CD4-positive, CD25-positive, alpha-beta regulatory T cell (primary cell): ENCODE measurements at regions not wholly inside any gene's neighbourhood (a gene's known extent, or its start where the extent isn't known, plus 50 kb on each side); places are given as distances from the start of the nearest gene placed in this dataset.
A peak's percentile ranks its signal among the peaks of the same experiment; 100 is the strongest.

ENCODE experiments used
- ATAC-seq, 2 donors: fragments of 150-1000 bp; cut with Tn5 transposase; one replicate each; pipeline ENCODE4 v1.10.0; 2021; ENCODE audit warnings: low read depth in 2 of 2, moderate number of reproducible peaks in 2 of 2, moderate library complexity in 1 of 2
- DNase-seq, 3 donors: peaks; one replicate each; pipeline versions ENCODE4 v3.0.0 to v3.0.0-alpha.2; 2012 to 2022; ENCODE audit warnings: mixed read lengths in 1 of 3
- H3K27ac ChIP-seq: one replicate; pipeline ENCODE4 v1.7.0; 2013; ENCODE audit warnings: mild to moderate bottlenecking, low read length; ENCODE audit not compliant: insufficient read depth, poor library complexity, severe bottlenecking
- H3K27me3 ChIP-seq: one replicate; pipeline ENCODE4 v1.7.0; 2013; ENCODE audit warnings: low read length; ENCODE audit not compliant: control insufficient read depth, insufficient read depth
- H3K36me3 ChIP-seq: one replicate; pipeline ENCODE4 v1.7.0; 2013; ENCODE audit warnings: mild to moderate bottlenecking, low read length, moderate library complexity; ENCODE audit not compliant: control insufficient read depth, insufficient read depth
- H3K4me1 ChIP-seq: 2 replicates; pipeline ENCODE4 v1.7.0; 2013; ENCODE audit warnings: mild to moderate bottlenecking, low read length; ENCODE audit not compliant: insufficient read depth, control insufficient read depth, poor library complexity, severe bottlenecking
- H3K4me3 ChIP-seq: one replicate; pipeline ENCODE4 v1.7.0; 2013; ENCODE audit warnings: low read depth, mild to moderate bottlenecking, low read length, moderate library complexity
- H3K9me3 ChIP-seq, 2 experiments: 1 replicate in 1 of 2; 2 replicates in 1 of 2; pipeline ENCODE4 v1.7.0; 2013; ENCODE audit warnings: low read length in 2 of 2, mild to moderate bottlenecking in 1 of 2, moderate library complexity in 1 of 2; ENCODE audit not compliant: control insufficient read depth in 2 of 2
- H3K27ac Mint-ChIP-seq, 3 donors: one replicate each; pipeline ENCODE4 v1.8.0; 2020 to 2022; ENCODE audit warnings: mild to moderate bottlenecking in 3 of 3, mixed read lengths in 3 of 3, moderate library complexity in 2 of 3
- H3K27me3 Mint-ChIP-seq: one replicate; pipeline ENCODE4 v1.8.0; 2022; ENCODE audit warnings: mild to moderate bottlenecking, mixed read lengths
- H3K36me3 Mint-ChIP-seq: one replicate; pipeline ENCODE4 v1.8.0; 2020; ENCODE audit warnings: mixed read lengths
- H3K4me1 Mint-ChIP-seq, 4 donors: one replicate each; pipeline ENCODE4 v1.8.0; 2020 to 2022; ENCODE audit warnings: mixed read lengths in 4 of 4, mild to moderate bottlenecking in 1 of 4
- H3K4me3 Mint-ChIP-seq, 4 donors: one replicate each; pipeline ENCODE4 v1.8.0; 2020 to 2022; ENCODE audit warnings: mild to moderate bottlenecking in 4 of 4, mixed read lengths in 4 of 4, moderate library complexity in 3 of 4
- H3K9me3 Mint-ChIP-seq, 7 donors: one replicate each; pipeline ENCODE4 v1.8.0; 2020 to 2022; ENCODE audit warnings: mixed read lengths in 7 of 7, mild to moderate bottlenecking in 3 of 7, moderate library complexity in 2 of 7

DNA sequence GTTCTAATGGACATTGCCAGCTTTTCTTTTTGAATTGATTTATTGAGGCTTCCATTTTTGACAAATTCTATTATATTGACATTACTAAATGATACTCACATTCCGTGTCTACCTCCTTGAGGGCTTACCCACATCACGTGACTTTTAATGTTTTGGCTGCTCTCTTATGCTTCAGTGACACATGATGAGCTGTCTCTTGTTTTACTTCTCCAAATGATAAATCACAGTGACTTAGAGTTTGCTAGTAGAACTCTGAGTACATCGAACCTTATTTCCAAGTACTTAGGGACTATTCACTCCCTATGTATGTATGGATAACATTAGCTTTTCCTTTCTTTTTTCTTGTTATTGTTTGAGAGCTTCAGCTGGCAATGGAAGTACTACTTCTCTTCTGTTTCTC, 169.8 kb upstream of the KCNN2 start:
- H3K4me3 Mint-ChIP-seq = no peak overlapping the region
- H3K27ac Mint-ChIP-seq = no peak overlapping the region
- no peaks in the 10 kb centered on the region for H3K36me3 Mint-ChIP-seq
- Histone ChIP-seq H3K27ac (no peak overlapping the region), H3K27me3 (no peaks in the 10 kb centered on the region), H3K4me3 (no peak overlapping the region), H3K9me3 (no peaks in the 10 kb centered on the region), H3K4me1 (no peaks in the 10 kb centered on the region), H3K36me3 (no peaks in the 10 kb centered on the region)
- ATAC-seq = no peak
- no peak for DNase-seq
- no peaks in the 10 kb centered on the region for H3K27me3 Mint-ChIP-seq
- H3K4me1 Mint-ChIP-seq = no peaks in the 10 kb centered on the region
- peaks cover 0 to 8% (median 0%) of the 10 kb centered on the region in 7 donors for H3K9me3 Mint-ChIP-seq

DNA sequence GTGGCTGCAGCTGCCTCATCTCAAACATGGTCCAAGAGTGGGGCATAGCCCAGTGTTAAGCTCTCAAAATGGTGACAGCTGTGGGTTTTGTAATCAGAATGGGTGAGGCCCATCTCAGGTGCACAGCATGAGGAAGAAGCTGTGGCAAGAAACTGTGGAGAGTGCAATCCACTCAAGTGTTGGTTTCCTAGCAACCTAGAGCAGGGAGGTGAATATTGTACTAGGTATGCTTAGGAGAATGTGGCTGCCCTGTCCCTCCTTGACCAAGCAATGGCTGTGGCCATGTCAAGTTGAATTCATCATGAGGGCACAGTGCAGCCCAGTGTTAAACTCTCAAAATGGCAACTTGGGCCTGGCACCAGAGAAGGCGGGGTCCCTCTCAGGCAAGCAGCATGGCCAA, 160.5 kb upstream of the KCNN2 start:
- H3K9me3 ChIP-seq = peaks cover 0 to 5% of the 10 kb centered on the region in 2 experiments
- H3K27ac ChIP-seq = no peak overlapping the region
- H3K4me3 ChIP-seq = no peak overlapping the region
- Mint-ChIP-seq H3K4me1 (no peaks in the 10 kb centered on the region), H3K9me3 (peaks cover 0 to 17% (median 2%) of the 10 kb centered on the region in 7 donors), H3K27me3 (no peaks in the 10 kb centered on the region), H3K36me3 (no peaks in the 10 kb centered on the region), H3K27ac (no peak overlapping the region), H3K4me3 (no peak overlapping the region)
- H3K36me3 ChIP-seq = no peaks in the 10 kb centered on the region
- no peak for ATAC-seq
- DNase-seq = no peak
- H3K4me1 ChIP-seq = no peaks in the 10 kb centered on the region
- no peaks in the 10 kb centered on the region for H3K27me3 ChIP-seq

DNA sequence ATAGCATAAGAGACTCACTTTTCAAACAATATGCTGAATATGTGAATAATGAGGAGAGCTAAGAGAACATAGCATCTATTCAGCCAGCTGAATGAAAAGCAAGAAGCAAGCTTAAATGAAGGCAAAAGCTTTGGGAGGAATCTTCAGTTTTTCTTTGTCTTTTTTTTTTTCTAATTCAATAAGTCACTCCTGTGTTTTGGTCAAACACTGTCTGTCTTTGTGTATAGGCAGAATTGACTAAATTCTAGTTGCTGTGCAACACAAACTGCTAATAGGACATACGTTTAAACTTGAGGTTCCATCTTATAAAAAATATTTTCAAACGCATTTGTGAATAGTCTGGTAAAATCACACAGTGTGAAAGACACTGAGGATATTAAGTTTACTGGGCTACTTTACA, 156.9 kb upstream of the KCNN2 start:
- Mint-ChIP-seq H3K4me3 (no peak overlapping the region), H3K36me3 (no peaks in the 10 kb centered on the region), H3K27me3 (no peaks in the 10 kb centered on the region), H3K9me3 (peaks cover 0 to 11% (median 2%) of the 10 kb centered on the region in 7 donors), H3K4me1 (no peaks in the 10 kb centered on the region), H3K27ac (no peak overlapping the region)
- Histone ChIP-seq H3K9me3 (peaks cover 0 to 5% of the 10 kb centered on the region in 2 experiments), H3K27me3 (no peaks in the 10 kb centered on the region), H3K36me3 (no peaks in the 10 kb centered on the region), H3K27ac (no peak overlapping the region), H3K4me3 (no peak overlapping the region), H3K4me1 (no peaks in the 10 kb centered on the region)
- no peak for DNase-seq
- no peak for ATAC-seq

DNA sequence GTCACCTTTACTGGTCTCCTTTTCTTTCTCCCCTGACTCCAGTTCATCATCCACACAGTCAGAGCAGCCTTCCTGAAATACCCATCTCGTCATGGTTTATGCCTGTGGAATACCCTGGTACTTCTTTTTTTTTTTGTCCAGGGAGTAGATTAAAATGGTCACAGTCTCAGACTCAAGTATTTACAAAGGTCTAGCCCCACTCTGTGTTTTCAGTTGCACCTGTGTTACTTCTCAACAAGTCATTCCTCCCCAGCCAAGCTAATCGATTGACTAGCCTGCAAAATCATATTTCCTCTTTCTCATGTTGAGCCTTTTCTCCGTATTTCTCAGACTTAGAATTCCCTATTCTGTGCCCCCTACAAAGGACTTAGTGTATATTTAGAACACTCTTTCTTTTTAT, 155.2 kb upstream of the KCNN2 start:
- Mint-ChIP-seq H3K36me3 (no peaks in the 10 kb centered on the region), H3K4me3 (peak overlapping the region in 1 of 4 donors; percentile 34), H3K9me3 (peaks cover 0 to 6% (median 0%) of the 10 kb centered on the region in 7 donors), H3K27ac (peak overlapping the region in 1 of 3 donors; percentile 22), H3K4me1 (no peaks in the 10 kb centered on the region), H3K27me3 (no peaks in the 10 kb centered on the region)
- Histone ChIP-seq H3K4me3 (no peak overlapping the region), H3K27me3 (no peaks in the 10 kb centered on the region), H3K36me3 (no peaks in the 10 kb centered on the region), H3K27ac (no peak overlapping the region), H3K9me3 (no peaks in the 10 kb centered on the region), H3K4me1 (no peaks in the 10 kb centered on the region)
- DNase-seq (no peak), ATAC-seq (no peak)

DNA sequence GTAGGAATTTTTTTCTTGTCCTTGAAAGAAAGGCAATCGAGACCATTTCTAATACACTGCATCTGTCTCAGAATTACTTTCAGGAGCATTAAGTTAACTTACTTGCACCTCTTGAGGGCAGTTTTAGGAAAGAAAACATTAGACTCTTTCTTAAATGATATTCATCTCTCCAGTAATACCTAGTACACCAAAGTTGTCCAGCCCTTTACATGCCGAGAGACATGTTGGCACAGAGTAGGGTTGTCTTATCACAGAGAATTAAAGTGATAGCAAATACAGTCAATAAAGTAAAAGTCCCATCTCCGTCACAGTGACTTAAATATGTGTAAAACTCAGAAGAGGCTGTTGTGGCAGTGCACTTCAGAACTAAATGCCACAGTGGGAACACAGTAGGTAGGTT, 154.3 kb upstream of the KCNN2 start:
- Mint-ChIP-seq H3K4me3 (no peak overlapping the region), H3K27me3 (no peaks in the 10 kb centered on the region), H3K9me3 (peaks cover 0 to 6% (median 2%) of the 10 kb centered on the region in 7 donors), H3K27ac (no peak overlapping the region), H3K36me3 (no peaks in the 10 kb centered on the region), H3K4me1 (no peaks in the 10 kb centered on the region)
- no peak for DNase-seq
- Histone ChIP-seq H3K27me3 (no peaks in the 10 kb centered on the region), H3K27ac (no peak overlapping the region), H3K4me1 (no peaks in the 10 kb centered on the region), H3K4me3 (no peak overlapping the region), H3K36me3 (no peaks in the 10 kb centered on the region), H3K9me3 (no peaks in the 10 kb centered on the region)
- no peak for ATAC-seq

DNA sequence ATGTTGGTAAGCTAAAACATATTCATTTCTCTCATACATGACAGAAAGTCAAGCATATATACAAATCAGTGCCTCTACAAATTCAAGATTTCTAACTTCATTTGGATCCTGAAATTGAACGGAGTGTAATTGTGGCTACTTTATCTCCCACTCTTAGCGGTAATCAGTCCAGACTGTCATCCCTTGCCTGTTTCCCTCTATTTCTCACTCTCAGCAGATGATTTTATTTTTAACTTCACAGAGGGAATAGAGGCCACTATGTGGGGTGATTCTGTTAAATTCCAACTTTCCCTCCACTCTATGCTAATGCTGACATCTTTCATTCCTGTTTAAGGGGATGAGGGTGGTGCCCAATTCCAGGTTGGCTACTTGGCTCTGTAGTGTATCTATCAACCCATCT, 153.8 kb upstream of the KCNN2 start:
- Mint-ChIP-seq H3K27ac (no peak overlapping the region), H3K36me3 (no peaks in the 10 kb centered on the region), H3K9me3 (peaks cover 0 to 6% (median 2%) of the 10 kb centered on the region in 7 donors), H3K27me3 (no peaks in the 10 kb centered on the region), H3K4me3 (no peak overlapping the region), H3K4me1 (no peaks in the 10 kb centered on the region)
- no peak for ATAC-seq
- H3K27ac ChIP-seq = no peak overlapping the region
- H3K9me3 ChIP-seq = no peaks in the 10 kb centered on the region
- H3K4me1 ChIP-seq = no peaks in the 10 kb centered on the region
- no peaks in the 10 kb centered on the region for H3K36me3 ChIP-seq
- H3K4me3 ChIP-seq = no peak overlapping the region
- H3K27me3 ChIP-seq = no peaks in the 10 kb centered on the region
- DNase-seq = no peak

DNA sequence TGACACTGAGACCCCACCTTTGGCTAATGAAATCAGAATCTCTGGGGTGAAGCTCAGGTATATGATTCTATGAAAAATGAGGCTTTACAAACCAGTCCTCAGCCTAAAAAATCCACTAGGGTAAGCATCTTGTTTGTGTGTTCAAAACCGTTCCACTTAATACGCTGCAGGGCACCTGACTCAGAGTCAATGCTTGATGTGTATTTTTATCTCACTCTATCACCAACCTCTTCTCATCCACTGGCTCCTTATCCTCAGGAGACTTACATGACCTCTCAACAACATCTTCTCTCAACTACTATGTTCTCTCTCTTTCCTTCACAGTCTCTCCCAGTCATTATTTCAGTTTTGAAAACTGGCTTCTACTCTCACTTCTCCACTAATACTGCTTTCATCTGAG, 153.3 kb upstream of the KCNN2 start:
- peaks cover 0 to 5% (median 2%) of the 10 kb centered on the region in 7 donors for H3K9me3 Mint-ChIP-seq

DNA sequence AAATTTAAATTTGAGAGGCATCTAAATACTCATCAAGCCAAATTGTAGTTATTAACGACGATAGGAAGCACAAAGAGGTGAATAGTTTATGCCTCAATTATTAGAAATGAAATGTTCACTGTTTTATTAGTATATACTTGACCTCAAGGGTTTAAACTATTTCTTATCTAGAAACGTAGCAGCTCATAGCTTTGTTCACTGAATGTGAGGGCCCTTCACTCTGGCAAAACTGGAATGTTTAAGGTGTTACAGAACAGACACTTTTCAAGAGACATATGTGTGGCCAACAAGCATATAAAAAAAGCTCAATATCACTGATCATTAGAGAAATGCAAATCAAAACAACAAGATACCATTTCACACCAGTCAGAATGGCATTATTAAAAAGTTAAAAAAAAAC, 151.2 kb upstream of the KCNN2 start:
- Mint-ChIP-seq H3K27ac (no peak overlapping the region), H3K36me3 (no peaks in the 10 kb centered on the region), H3K4me3 (no peak overlapping the region), H3K4me1 (no peaks in the 10 kb centered on the region), H3K27me3 (no peaks in the 10 kb centered on the region), H3K9me3 (peaks cover 0 to 9% (median 2%) of the 10 kb centered on the region in 7 donors)
- Histone ChIP-seq H3K4me1 (no peaks in the 10 kb centered on the region), H3K36me3 (no peaks in the 10 kb centered on the region), H3K27ac (no peak overlapping the region), H3K4me3 (no peak overlapping the region), H3K9me3 (no peaks in the 10 kb centered on the region), H3K27me3 (no peaks in the 10 kb centered on the region)
- no peak for DNase-seq
- no peak for ATAC-seq

More for the DNA sequence above, 153.3 kb upstream of the KCNN2 start:
- H3K4me3 Mint-ChIP-seq = no peak overlapping the region
- Histone ChIP-seq H3K9me3 (no peaks in the 10 kb centered on the region), H3K27me3 (no peaks in the 10 kb centered on the region), H3K36me3 (no peaks in the 10 kb centered on the region), H3K4me3 (no peak overlapping the region), H3K27ac (no peak overlapping the region), H3K4me1 (no peaks in the 10 kb centered on the region)
- H3K4me1 Mint-ChIP-seq = no peaks in the 10 kb centered on the region
- ATAC-seq (no peak), DNase-seq (no peak)
- no peak overlapping the region for H3K27ac Mint-ChIP-seq
- no peaks in the 10 kb centered on the region for H3K27me3 Mint-ChIP-seq
- H3K36me3 Mint-ChIP-seq = no peaks in the 10 kb centered on the region
